Mesendoderm (in vitro differentiated cells): ENCODE measurements at regions not wholly inside any gene's neighbourhood (a gene's known extent, or its start where the extent isn't known, plus 50 kb on each side); places are given as distances from the start of the nearest gene placed in this dataset.
"Not testable (repeated sequence)": the region's sequence is repeated elsewhere in the genome, so short reads cannot be mapped to it uniquely, and the experiment has no call there.

Experiments used
- DNase-seq: peaks from one replicate; pipeline ENCODE4 v3.0.0; 2013
- H2AK5ac ChIP-seq: 2 replicates; pipeline ENCODE4 v1.6.1; 2013; ENCODE audit warnings: low read length, inconsistent platforms
- H2BK120ac ChIP-seq: 2 replicates; pipeline ENCODE4 v1.6.1; 2013; ENCODE audit warnings: low read depth, mild to moderate bottlenecking, low read length, moderate library complexity, mixed read lengths
- H2BK15ac ChIP-seq: replicated peaks from 2 replicates; pipeline ENCODE4 v1.6.1; 2013; ENCODE audit warnings: low read depth, mild to moderate bottlenecking, moderate library complexity
- H2BK5ac ChIP-seq: 2 replicates; pipeline ENCODE4 v1.6.1; 2013; ENCODE audit warnings: low read length, inconsistent platforms
- H3K18ac ChIP-seq: 2 replicates; pipeline ENCODE4 v1.6.1; 2013; ENCODE audit warnings: mild to moderate bottlenecking, low read length, mixed read lengths
- H3K23ac ChIP-seq: one replicate; pipeline ENCODE4 v1.6.1; 2013; ENCODE audit warnings: low read length
- H3K27ac ChIP-seq: 2 replicates; pipeline ENCODE4 v1.5.1; 2013; ENCODE audit warnings: low read depth, mild to moderate bottlenecking, inconsistent platforms, low read length, moderate library complexity
- H3K27me3 ChIP-seq: 2 replicates; pipeline ENCODE4 v1.6.1; 2013; ENCODE audit warnings: low read length, control low read depth, mild to moderate bottlenecking, inconsistent platforms; ENCODE audit not compliant: insufficient read depth, poor library complexity
- H3K36me3 ChIP-seq: 2 replicates; pipeline ENCODE4 v1.6.1; 2013; ENCODE audit warnings: low read length, inconsistent platforms; ENCODE audit not compliant: control insufficient read depth, insufficient read depth
- H3K4ac ChIP-seq: one replicate; pipeline ENCODE4 v1.6.1; 2013; ENCODE audit warnings: low read depth, mild to moderate bottlenecking, low read length, moderate library complexity
- H3K4me1 ChIP-seq: 2 replicates; pipeline ENCODE4 v1.6.1; 2013; ENCODE audit warnings: low read depth, low read length, inconsistent platforms; ENCODE audit not compliant: control insufficient read depth
- H3K4me2 ChIP-seq: 2 replicates; pipeline ENCODE4 v1.6.1; 2013; ENCODE audit warnings: low read length
- H3K4me3 ChIP-seq: 2 replicates; pipeline ENCODE4 v1.5.1; 2013; ENCODE audit warnings: mild to moderate bottlenecking, low read length
- H3K56ac ChIP-seq: one replicate; pipeline ENCODE4 v1.6.1; 2013; ENCODE audit warnings: low read length
- H3K79me1 ChIP-seq: 2 replicates; pipeline ENCODE4 v1.6.1; 2013; ENCODE audit warnings: low read length, inconsistent platforms
- H3K79me2 ChIP-seq: 2 replicates; pipeline ENCODE4 v1.6.1; 2013; ENCODE audit warnings: mild to moderate bottlenecking, low read length; ENCODE audit not compliant: control insufficient read depth, insufficient read depth
- H3K9ac ChIP-seq: 2 replicates; pipeline ENCODE4 v1.6.1; 2013; ENCODE audit warnings: low read length, inconsistent platforms
- H4K5ac ChIP-seq: one replicate; pipeline ENCODE4 v1.6.1; 2013; ENCODE audit warnings: low read length
- H4K8ac ChIP-seq: one replicate; pipeline ENCODE4 v1.6.1; 2013; ENCODE audit warnings: low read depth, mild to moderate bottlenecking, control low read depth, low read length, moderate library complexity
- WGBS: extraction: QIAGEN DNeasy Blood & Tissue Kit; methylation state at CpG from one replicate; pipeline ENCODE4 v1.1.7; 2013; ENCODE audit warnings: low lambda C conversion rate, missing lambda C conversion rate; ENCODE audit not compliant: insufficient coverage; ENCODE audit errors: extremely low coverage; 5-methylcytosine and 5-hydroxymethylcytosine counted together

GRCh38 chr9:90702441-90702955 is 59.9 kb upstream of the DIRAS2 start:
- Histone ChIP-seq H4K5ac (no peak overlapping the region), H3K79me2 (no peaks in the 10 kb centered on the region), H3K23ac (no peak overlapping the region), H3K4me2 (no peak overlapping the region), H2BK15ac (no peak overlapping the region), H3K18ac (no peak overlapping the region), H3K27ac (no peak overlapping the region), H4K8ac (no peak overlapping the region), H3K36me3 (no peaks in the 10 kb centered on the region), H2BK120ac (no peak overlapping the region), H3K56ac (no peak overlapping the region), H2AK5ac (no peak overlapping the region), H3K4me3 (no peak overlapping the region), H3K9ac (no peak overlapping the region), H2BK5ac (no peak overlapping the region), H3K4ac (no peak overlapping the region), H3K79me1 (no peaks in the 10 kb centered on the region), H3K4me1 (no peaks in the 10 kb centered on the region), H3K27me3 (no peaks in the 10 kb centered on the region)
- no CpG with 5 or more reads among the region's 2 CpGs for WGBS
- DNase-seq: no peak

GRCh38 chr9:90698871-90699440 is 56.3 kb upstream of the DIRAS2 start:
- H4K8ac ChIP-seq: no peak overlapping the region
- H3K27me3 ChIP-seq: no peaks in the 10 kb centered on the region
- H2BK5ac ChIP-seq: no peak overlapping the region
- H3K9ac ChIP-seq: no peak overlapping the region
- H2AK5ac ChIP-seq: no peak overlapping the region
- no peaks in the 10 kb centered on the region for H3K4me1 ChIP-seq
- H3K4me3 ChIP-seq: no peak overlapping the region
- H3K79me1 ChIP-seq: no peaks in the 10 kb centered on the region
- no peak overlapping the region for H3K56ac ChIP-seq
- no peaks in the 10 kb centered on the region for H3K79me2 ChIP-seq
- no peak for DNase-seq
- no CpG with 5 or more reads among the region's 6 CpGs for WGBS
- H2BK15ac ChIP-seq: no peak overlapping the region
- no peak overlapping the region for H2BK120ac ChIP-seq
- H3K36me3 ChIP-seq: no peaks in the 10 kb centered on the region
- no peak overlapping the region for H3K23ac ChIP-seq
- no peak overlapping the region for H3K18ac ChIP-seq
- H3K4me2 ChIP-seq: no peak overlapping the region
- no peak overlapping the region for H3K27ac ChIP-seq
- no peak overlapping the region for H4K5ac ChIP-seq
- no peak overlapping the region for H3K4ac ChIP-seq

- Histone ChIP-seq H3K36me3 (no peaks in the 10 kb centered on the region), H3K18ac (no peak overlapping the region), H4K5ac (no peak overlapping the region), H2BK5ac (no peak overlapping the region), H3K27ac (no peak overlapping the region), H3K4me2 (no peak overlapping the region), H3K4me1 (no peaks in the 10 kb centered on the region), H3K27me3 (no peaks in the 10 kb centered on the region), H2BK120ac (no peak overlapping the region), H3K56ac (no peak overlapping the region), H3K23ac (no peak overlapping the region), H2AK5ac (no peak overlapping the region), H4K8ac (no peak overlapping the region), H3K4ac (no peak overlapping the region), H3K79me1 (no peaks in the 10 kb centered on the region), H3K4me3 (no peak overlapping the region), H3K79me2 (no peaks in the 10 kb centered on the region), H3K9ac (no peak overlapping the region), H2BK15ac (no peak overlapping the region)
- DNase-seq: no peak
- no CpG with 5 or more reads among the region's 5 CpGs for WGBS
Observed at GRCh38 chr9:90697808-90698207, 55.2 kb upstream of the DIRAS2 start.

DNA sequence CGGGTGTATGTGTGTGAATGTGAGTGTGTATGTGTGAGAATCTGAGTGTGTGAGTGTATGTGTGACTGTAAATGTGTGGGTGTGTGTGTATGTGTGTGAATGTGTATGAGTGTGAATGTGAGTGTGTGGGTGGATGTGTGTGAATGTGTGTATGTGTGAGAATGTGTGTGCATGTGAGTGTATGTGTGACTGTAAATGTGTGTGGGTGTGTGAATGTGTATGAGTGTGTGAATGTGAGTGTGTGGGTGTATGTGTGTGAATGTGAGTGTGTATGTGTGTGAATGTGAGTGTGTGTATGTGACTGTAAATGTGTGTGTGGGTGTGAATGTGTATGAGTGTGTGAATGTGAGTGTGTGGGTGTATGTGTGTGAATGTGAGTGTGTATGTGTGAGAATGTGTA is 51.6 kb upstream of the DIRAS2 start:
- not testable (repeated sequence) for DNase-seq, H3K79me2 ChIP-seq, H3K18ac ChIP-seq, H3K56ac ChIP-seq, H2AK5ac ChIP-seq, H2BK15ac ChIP-seq, H3K4ac ChIP-seq, H3K27me3 ChIP-seq, H2BK5ac ChIP-seq, H2BK120ac ChIP-seq, H3K4me1 ChIP-seq, H3K4me3 ChIP-seq, H3K23ac ChIP-seq, H3K36me3 ChIP-seq, H3K9ac ChIP-seq, H4K8ac ChIP-seq, H4K5ac ChIP-seq, H3K79me1 ChIP-seq, H3K4me2 ChIP-seq, H3K27ac ChIP-seq
- WGBS: 100% methylated on average over 1 of the region's 1 CpG
